ENCODE measurements at regions not wholly inside any gene's neighbourhood (a gene's known extent, or its start where the extent isn't known, plus 50 kb on each side); places are given as distances from the start of the nearest gene placed in this dataset.

GRCh38 chr20:16201191-16201590, 372.1 kb downstream of the KIF16B start:
- H3K27ac ChIP-seq (ENCODE audit: low read depth in 1 of 2, low read length in 1 of 2): no peak overlapping the region
- H3K9ac ChIP-seq (ENCODE audit: insufficient read depth in 1 of 2, low read length in 2 of 2): no peak overlapping the region
- 95 to 96% methylated on average over 4 of the region's 4 CpGs for WGBS, 2 donors
- TF ChIP-seq, protein P1, sequence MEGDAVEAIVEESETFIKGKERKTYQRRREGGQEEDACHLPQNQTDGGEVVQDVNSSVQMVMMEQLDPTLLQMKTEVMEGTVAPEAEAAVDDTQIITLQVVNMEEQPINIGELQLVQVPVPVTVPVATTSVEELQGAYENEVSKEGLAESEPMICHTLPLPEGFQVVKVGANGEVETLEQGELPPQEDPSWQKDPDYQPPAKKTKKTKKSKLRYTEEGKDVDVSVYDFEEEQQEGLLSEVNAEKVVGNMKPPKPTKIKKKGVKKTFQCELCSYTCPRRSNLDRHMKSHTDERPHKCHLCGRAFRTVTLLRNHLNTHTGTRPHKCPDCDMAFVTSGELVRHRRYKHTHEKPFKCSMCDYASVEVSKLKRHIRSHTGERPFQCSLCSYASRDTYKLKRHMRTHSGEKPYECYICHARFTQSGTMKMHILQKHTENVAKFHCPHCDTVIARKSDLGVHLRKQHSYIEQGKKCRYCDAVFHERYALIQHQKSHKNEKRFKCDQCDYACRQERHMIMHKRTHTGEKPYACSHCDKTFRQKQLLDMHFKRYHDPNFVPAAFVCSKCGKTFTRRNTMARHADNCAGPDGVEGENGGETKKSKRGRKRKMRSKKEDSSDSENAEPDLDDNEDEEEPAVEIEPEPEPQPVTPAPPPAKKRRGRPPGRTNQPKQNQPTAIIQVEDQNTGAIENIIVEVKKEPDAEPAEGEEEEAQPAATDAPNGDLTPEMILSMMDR (IDR thresholded peaks at IDR 0.05; ENCODE audit: control extremely low read depth, extremely low read depth): no peak
- H3K27me3 ChIP-seq (ENCODE audit: control insufficient read depth in 3 of 3, insufficient read depth in 3 of 3, low read length in 2 of 3): no peaks in the 10 kb centered on the region
- H3K4me1 ChIP-seq (ENCODE audit: control insufficient read depth in 5 of 5, insufficient read depth in 5 of 5, low read length in 5 of 5): no peaks in the 10 kb centered on the region
- no peak for DNase-seq
- no peak for ATAC-seq (ENCODE audit: insufficient read depth, low FRiP score)
- no peaks in the 10 kb centered on the region for H3K36me3 ChIP-seq (ENCODE audit: control insufficient read depth in 4 of 4, insufficient read depth in 4 of 4, low read length in 4 of 4)
- H3K9me3 ChIP-seq (ENCODE audit: control insufficient read depth in 4 of 4, insufficient read depth in 3 of 4, low read length in 3 of 4): peaks cover 0 to 4% (median 2%) of the 10 kb centered on the region in 4 donors
- H3K4me3 ChIP-seq: no peak overlapping the region

- Histone ChIP-seq H3K27ac (ENCODE audit: low read depth in 1 of 2, low read length in 1 of 2) (no peak overlapping the region), H3K9me3 (ENCODE audit: control insufficient read depth in 4 of 4, insufficient read depth in 3 of 4, low read length in 3 of 4) (peaks cover 0 to 4% (median 2%) of the 10 kb centered on the region in 4 donors), H3K4me3 (no peak overlapping the region), H3K36me3 (ENCODE audit: control insufficient read depth in 4 of 4, insufficient read depth in 4 of 4, low read length in 4 of 4) (no peaks in the 10 kb centered on the region), H3K9ac (ENCODE audit: insufficient read depth in 1 of 2, low read length in 2 of 2) (no peak overlapping the region), H3K4me1 (ENCODE audit: control insufficient read depth in 5 of 5, insufficient read depth in 5 of 5, low read length in 5 of 5) (no peaks in the 10 kb centered on the region), H3K27me3 (ENCODE audit: control insufficient read depth in 3 of 3, insufficient read depth in 3 of 3, low read length in 2 of 3) (no peaks in the 10 kb centered on the region)
- TF ChIP-seq, protein P1 (IDR thresholded peaks at IDR 0.05; ENCODE audit: control extremely low read depth, extremely low read depth): no peak
- DNase-seq (no peak), ATAC-seq (ENCODE audit: insufficient read depth, low FRiP score) (no peak)
- 74 to 79% methylated on average over 2 of the region's 2 CpGs for WGBS, 2 donors
These were observed 375.6 kb downstream of the KIF16B start for GRCh38 chr20:16197696-16198095.

GRCh38 chr20:16195671-16196070, 377.6 kb downstream of the KIF16B start:
- no peaks in the 10 kb centered on the region for H3K27me3 ChIP-seq (ENCODE audit: control insufficient read depth in 3 of 3, insufficient read depth in 3 of 3, low read length in 2 of 3)
- H3K36me3 ChIP-seq (ENCODE audit: control insufficient read depth in 4 of 4, insufficient read depth in 4 of 4, low read length in 4 of 4): no peaks in the 10 kb centered on the region
- H3K27ac ChIP-seq (ENCODE audit: low read depth in 1 of 2, low read length in 1 of 2): no peak overlapping the region
- no peak overlapping the region for H3K4me3 ChIP-seq
- H3K4me1 ChIP-seq (ENCODE audit: control insufficient read depth in 5 of 5, insufficient read depth in 5 of 5, low read length in 5 of 5): peaks cover 0 to 7% (median 4%) of the 10 kb centered on the region in 5 donors
- DNase-seq (no peak), ATAC-seq (ENCODE audit: insufficient read depth, low FRiP score) (no peak)
- TF ChIP-seq, protein P1 (IDR thresholded peaks at IDR 0.05; ENCODE audit: control extremely low read depth, extremely low read depth): no peak
- no peak overlapping the region for H3K9ac ChIP-seq (ENCODE audit: insufficient read depth in 1 of 2, low read length in 2 of 2)
- H3K9me3 ChIP-seq (ENCODE audit: control insufficient read depth in 4 of 4, insufficient read depth in 3 of 4, low read length in 3 of 4): peaks cover 0 to 5% (median 2%) of the 10 kb centered on the region in 4 donors

All from lung (tissue), 11 donors.